Right lobe of liver (tissue), 4 donors: ENCODE measurements at regions not wholly inside any gene's neighbourhood (a gene's known extent, or its start where the extent isn't known, plus 50 kb on each side); places are given as distances from the start of the nearest gene placed in this dataset.

Experiments
- CTCF ChIP-seq, 4 donors: fragments of 200-600 bp in 3 of 4; fragments of 450-650 bp in 1 of 4; IDR thresholded peaks; one replicate each; pipeline versions ENCODE4 v1.5.1 to v1.8.0; 2016 to 2022; ENCODE audit warnings: antibody characterized with exemption in 4 of 4, mild to moderate bottlenecking in 2 of 4
- POLR2A ChIP-seq: fragments of 450-650 bp; IDR thresholded peaks from one replicate; pipeline ENCODE4 v1.6.1; 2017; ENCODE audit warnings: antibody characterized with exemption, mild to moderate bottlenecking
- donor health status: DM: no; HTN: no; CAD: no.
- donor health status: DM: no; HTN: no; CAD: no.
- donor health status: DM: no; HTN: yes; CAD: no.

GRCh38 chr11:109957000-109957399, 136.2 kb upstream of the ZC3H12C start:
- TF ChIP-seq CTCF (IDR thresholded peaks at IDR 0.05) (no peak), POLR2A (no peak)
